COLO829 (cell line): ENCODE measurements at regions not wholly inside any gene's neighbourhood (a gene's known extent, or its start where the extent isn't known, plus 50 kb on each side); places are given as distances from the start of the nearest gene placed in this dataset.
"Not testable (repeated sequence)": the region's sequence is repeated elsewhere in the genome, so short reads cannot be mapped to it uniquely, and the experiment has no call there.

Source experiments
- DNase-seq: peaks from one replicate; pipeline ENCODE4 v3.0.0; 2012; ENCODE audit warnings: low spot score

GRCh38 chr11:80944758-80945157 is 1503.9 kb upstream of the TENM4 start:
- no peak for DNase-seq

DNA sequence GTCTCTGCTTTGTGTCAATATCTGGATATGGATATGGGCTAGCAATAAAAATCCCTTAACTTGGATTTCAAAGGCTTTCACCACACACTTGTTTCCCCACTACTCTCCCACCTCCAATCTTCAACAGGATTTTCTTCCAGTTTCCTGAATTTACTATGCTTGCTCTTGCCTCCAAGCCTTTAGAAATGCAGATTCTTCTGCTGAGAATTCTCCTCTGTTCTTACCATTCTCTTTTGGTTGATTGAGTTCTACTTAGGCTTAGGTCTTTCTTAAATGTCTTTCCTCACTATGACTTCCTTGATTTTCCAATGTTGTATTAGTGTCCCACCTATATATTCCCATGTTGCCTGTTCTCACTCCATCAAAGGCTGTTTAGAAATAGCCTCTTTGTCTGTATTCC is 1502.4 kb upstream of the TENM4 start:
- DNase-seq, result no peak

DNA sequence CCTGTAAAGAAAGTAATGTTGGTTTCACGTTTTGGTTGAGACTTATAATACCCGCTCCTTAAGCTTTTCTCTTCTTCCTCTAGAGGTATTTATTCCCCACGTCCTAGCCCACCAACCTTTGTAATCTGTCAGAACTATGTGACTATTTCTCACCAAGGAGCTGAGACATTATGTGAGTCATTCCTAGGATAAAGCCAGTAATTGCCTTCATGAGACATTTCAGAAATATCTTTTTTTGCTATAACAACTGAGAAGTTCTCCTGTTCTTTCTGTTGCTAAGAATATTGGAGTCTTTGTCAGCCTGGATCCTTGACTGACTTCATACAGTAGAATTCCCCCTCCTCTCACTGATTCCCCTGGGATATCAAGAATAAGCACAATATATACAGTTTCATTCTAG is 1497.0 kb upstream of the TENM4 start:
- no peak for DNase-seq

GRCh38 chr11:80930038-80930437 is 1489.2 kb upstream of the TENM4 start:
- no peak for DNase-seq

DNA sequence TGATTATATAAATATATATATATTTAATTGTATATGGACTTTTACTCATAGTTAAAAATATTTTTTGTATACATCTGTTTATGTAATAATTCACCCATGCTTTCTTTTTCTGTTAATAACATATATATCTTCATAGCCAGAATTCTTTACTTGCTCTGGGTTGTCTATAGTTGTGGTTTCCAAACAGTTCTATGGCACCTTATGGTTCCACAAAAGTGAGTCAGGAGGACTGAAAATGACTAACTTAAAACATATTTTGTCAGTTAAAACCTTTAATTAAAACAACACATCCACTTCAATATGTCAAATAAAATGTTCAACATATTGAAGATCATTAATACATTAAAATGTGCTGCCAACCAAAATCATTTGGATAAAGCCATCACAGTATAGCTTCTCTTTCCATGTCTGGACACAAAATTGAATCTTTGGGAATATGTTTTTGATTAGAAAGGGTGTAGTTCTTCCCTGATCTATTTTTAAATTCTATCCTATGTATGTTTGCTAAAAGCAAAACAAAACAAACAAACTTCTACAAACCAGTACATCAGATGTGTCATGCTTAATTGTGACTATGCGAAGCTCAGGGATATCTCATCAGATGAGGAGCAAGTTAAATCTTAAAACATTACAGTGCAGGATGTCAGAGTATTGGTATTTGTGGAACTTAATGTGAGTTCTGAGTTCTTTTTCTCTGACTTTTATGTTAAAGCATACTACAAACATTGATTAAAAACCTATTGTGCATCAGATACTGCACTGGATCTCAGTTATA is 1488.4 kb upstream of the TENM4 start:
- DNase-seq, result no peak

DNA sequence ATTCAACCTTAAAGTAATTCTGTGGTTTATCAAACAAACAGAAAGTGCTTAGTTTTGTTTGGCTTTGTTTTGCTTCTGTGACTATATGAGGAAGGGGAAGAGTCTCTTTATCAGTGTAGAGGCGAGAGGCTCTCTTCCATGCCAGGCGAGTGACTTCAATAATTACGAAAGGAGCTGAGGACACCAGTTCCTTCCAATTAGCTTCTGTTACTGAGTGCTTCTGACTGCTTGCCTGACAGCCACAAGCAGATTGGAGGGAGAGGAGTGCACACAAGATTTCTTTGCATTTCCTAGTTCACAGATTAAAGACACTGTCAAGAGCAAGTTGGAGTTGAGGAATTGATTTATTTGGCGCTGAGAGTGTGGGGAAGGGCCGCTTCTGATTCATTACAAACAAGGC is 1484.5 kb upstream of the TENM4 start:
- DNase-seq, result no peak

DNA sequence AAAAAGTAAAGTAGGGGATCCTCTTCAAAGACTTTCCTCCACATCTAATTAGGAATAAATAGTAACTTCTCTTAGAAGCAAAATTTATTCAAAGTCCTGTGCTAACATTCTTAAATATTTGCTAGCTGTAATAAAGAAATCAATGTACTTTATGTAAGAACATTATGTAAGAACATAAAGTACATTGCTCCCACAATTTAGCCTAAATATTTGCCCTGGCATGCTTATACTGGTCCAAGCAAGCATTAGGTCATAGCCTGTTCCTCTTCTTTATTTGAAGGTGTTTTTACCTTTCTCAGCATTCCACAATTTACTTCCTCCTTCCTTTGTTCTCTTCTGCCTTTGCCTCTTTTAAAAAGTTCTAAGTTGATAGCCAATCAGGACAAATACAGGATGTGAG is 1480.5 kb upstream of the TENM4 start:
- DNase-seq, result not testable (repeated sequence)

DNA sequence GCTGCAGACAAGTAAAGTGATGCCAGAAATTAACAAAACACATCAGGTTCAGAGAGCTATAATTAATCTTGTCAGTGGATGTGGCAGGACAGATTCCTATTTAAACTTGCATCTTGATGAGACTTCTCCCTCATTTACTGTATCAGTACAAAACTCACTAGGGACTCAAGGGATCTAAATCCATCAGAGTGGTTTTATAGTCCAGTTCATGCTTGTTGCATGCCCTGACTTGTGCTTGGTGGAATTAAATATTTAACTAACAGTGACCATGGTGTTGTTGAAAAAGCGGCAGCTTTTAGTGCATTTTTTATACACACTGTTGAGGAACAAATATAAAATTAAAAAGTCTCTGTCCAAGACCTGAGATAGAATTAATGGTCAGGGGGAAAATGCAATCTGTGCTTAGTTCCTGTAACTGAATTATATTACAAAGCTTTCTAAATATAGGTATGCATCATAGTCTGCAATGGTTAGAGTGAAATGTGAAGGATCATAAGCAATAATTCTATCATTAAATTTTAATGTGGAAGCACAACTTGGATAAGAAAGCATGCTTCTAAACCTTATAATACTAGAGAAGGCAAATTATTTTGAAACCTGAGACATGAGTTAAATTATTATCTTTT is 1475.5 kb upstream of the TENM4 start:
- DNase-seq, result no peak

DNA sequence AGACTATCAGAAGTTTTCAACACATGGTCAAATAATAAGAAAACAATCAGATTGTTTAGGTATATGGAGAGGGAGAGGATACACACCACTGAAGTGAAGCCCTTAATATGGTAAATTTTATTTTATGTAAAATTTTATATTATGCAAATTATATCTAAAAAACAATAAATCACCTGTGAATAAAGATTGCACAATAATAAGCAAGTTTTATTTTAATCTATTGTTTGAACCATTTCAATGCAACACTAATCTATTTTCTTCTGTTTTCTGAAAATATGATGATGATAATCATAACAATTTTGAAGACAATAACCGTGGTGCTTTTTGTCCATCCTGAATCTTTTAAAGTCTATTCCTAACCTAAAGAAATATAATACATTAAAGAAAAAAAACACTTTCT is 1473.5 kb upstream of the TENM4 start:
- no peak for DNase-seq

GRCh38 chr11:80911666-80912065 is 1470.8 kb upstream of the TENM4 start:
- no peak for DNase-seq

DNA sequence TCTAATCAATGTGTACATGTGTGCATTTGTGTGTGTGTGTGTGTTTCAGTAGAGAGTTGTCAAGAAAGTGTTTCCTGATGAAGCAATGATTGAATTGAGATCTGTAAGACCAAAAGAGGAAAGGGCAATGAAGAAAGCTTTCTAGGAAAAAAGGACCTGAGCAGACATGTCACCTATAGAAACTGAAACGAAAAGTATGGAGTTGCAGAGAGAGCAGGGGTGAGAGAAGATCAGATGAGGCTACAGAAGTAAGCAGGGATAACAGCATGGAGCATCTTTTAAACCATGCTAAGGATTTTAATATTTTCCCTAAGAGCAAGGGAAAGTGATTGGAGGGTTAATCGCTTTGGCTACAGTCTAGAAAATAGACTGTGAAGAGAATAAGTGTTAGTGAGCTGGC is 1459.4 kb upstream of the TENM4 start:
- DNase-seq, result no peak

DNA sequence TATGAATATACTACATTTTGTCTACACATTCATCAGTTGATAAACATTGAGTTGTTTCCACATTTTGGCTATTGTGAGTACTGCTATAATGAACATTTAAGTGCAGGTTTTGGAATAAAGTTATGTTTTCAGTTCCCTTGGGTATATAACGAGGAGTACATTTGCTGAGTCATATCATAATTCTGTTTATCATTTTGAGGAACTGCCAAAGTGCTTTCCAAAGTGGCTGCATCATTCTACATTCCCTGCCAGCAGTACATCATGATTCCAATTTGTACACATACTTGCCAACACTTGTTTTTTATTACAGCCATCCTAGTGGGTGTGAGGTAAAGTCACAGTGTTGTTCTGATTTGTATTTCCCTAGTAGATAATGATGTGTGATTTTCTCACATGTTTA is 1458.6 kb upstream of the TENM4 start:
- DNase-seq, result no peak

DNA sequence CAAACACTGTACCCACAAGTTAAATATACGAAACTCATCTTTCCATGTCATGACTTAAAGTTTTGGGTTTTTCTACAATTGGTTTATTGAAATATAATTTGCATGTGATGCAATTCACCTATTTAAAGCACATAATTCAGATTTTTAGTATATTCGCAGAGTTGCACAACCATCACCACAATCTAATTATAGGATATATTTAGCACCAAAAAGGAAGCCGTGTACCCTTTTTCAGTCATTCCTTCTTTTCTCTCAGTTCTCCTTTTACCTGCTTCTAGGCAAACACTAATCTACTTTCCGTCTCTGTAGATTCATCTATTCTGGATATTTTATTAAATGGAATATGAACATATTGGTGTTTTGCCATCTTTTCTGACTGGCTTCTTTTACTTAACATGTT is 1458.1 kb upstream of the TENM4 start:
- no peak for DNase-seq

DNA sequence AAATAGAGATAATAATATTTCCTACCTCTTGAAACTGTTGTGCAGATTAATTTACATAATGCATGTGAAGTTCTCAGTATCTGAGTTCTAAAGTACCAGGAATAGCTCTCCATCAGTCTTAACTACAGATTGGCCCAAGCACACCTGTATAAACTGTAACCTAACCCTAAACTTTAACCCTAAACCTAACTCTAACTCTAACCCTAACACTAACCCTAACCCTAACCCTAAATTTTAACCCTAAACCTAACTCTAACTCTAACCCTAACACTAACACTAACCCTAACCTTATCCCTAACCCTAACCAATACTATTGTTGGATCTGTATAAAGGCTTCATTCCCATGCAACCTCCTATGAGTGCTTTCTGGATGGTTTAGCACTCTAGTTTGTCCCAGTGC is 1445.9 kb upstream of the TENM4 start:
- DNase-seq, result no peak

DNA sequence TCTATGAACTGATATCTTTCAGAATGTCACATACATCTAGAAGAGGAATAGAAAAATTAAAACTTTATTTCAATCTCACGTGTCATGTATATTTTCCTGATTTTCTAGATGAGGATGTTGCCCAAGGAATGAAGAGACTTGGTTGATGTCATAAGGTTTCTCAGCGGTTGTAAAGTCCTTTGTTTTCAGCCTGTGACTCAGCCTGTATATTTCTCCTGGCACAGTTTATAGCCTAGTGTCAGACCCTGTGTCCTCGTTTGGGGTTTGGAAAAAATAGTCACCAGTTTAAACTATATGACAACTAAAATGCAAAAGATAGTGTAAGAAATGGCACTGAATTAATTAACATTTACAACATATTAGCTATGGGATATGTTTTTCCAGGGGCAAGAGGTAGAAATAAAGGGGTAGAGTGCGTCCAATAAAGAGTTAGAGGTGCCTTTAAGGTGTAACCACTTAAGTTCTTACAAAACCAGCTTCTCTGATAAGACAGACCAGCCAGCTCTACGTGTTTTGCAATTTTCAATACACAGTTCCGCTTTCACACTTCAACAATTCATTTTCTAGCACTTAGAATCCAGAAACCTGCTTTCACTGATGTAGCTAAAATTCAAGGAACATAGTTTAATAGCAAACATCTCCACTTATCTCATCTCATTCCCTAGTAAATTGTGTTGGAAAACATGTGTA is 1432.6 kb upstream of the TENM4 start:
- no peak for DNase-seq

GRCh38 chr11:80872116-80872728 is 1431.4 kb upstream of the TENM4 start:
- DNase-seq, result no peak

- no peak for DNase-seq
Observed at GRCh38 chr11:80868831-80869230, 1428.0 kb upstream of the TENM4 start.

DNA sequence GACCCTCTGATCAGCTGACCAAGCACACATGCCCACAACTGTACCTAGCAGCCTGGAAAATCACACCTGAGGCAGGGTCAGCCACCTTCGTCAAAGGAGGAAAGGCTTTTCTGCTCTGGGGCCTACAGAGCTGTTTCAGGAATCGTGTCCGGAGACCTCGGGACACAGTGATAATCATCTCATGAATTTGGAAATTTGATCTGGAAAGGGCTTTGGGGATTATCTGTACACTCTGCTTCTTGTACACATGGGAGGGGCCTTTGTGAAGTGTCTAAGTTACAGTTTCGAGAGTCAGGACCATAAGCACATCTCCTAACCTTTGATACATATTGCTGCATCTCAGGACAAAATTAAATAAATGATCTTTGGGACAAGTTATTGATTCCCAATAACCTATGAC is 1421.2 kb upstream of the TENM4 start:
- DNase-seq, result no peak

DNA sequence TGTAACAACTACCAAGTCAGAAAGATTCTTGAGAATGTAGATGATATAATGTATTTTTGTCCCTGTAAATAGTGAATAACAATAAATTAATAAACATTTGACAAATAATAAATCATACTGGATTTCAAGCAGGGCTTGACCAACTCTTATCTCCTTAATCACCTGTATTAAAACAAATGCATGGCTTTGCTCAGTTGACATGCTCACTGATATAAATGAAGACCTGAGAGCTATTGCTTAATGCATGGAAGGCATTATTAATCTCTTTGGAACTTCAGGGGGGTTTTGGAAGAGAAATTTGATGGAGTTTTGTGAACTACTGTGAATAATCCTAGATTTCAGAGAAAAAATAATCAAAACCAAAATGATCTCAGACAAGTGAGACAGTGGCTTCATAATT is 1420.4 kb upstream of the TENM4 start:
- no peak for DNase-seq

GRCh38 chr11:80860632-80861031 is 1419.8 kb upstream of the TENM4 start:
- DNase-seq, result no peak

DNA sequence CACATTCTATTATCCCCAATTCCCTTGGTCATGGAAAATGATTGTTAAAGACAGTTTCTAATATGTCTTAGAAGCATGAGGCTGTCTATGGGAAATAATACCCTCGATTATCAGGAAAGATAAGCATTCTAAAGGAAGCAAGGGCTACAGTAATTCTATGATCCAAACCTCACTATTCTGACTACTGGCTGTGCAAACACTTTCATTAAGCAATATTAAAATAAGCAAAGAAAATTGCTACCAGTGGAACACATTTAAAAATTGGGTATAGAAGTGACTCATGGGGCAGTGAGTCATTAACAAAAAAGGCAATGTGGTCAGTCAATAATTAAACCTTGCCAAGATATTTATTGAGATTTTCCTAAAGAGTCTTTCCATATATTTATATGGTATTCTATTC is 1415.2 kb upstream of the TENM4 start:
- DNase-seq, result no peak

- DNase-seq, result no peak
Observed at GRCh38 chr11:80855426-80855825, 1414.6 kb upstream of the TENM4 start.

- no peak for DNase-seq
Observed at GRCh38 chr11:80849253-80849652, 1408.4 kb upstream of the TENM4 start.
